HG03196 (cell line): ENCODE measurements at regions not wholly inside any gene's neighbourhood (a gene's known extent, or its start where the extent isn't known, plus 50 kb on each side); places are given as distances from the start of the nearest gene placed in this dataset.

ENCODE experiments used
- ATAC-seq: cut with Tn5 transposase; IDR thresholded peaks from one replicate; pipeline ENCODE4 v1.9.1; 2021; ENCODE audit not compliant: unreplicated experiment

DNA sequence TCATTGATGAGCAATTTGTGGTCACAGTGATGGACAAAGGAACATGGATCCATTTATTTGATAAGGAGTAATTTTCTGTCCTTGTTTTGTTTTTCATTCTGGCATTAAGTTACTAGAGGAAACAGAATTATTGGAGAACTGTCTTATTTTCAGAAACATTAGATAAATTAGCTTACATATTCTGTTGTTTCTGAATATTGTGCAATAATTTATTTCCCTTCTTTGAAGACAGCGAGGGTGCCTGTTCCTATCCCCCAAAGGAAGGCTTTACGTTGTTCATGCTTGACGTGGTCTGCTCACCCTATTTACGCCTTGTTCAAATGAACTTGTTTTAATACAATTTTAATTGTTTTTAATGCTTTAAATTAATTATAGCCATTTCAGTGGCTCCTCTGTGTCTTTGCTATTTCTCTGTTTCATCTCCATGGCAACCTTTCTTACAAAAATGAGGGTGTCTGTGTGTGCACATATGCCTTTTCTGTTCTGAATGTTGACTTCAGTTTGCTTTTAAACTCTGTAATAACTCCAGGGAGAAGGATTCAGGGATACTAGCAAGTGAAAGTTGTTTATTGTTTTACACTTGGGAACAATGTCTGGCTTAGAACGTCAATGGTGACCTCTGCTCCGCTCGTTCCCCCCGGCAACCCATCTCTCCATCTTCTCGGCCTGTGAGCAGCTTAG lies 138.3 kb upstream of the PLET1 start:
- no peak for ATAC-seq

DNA sequence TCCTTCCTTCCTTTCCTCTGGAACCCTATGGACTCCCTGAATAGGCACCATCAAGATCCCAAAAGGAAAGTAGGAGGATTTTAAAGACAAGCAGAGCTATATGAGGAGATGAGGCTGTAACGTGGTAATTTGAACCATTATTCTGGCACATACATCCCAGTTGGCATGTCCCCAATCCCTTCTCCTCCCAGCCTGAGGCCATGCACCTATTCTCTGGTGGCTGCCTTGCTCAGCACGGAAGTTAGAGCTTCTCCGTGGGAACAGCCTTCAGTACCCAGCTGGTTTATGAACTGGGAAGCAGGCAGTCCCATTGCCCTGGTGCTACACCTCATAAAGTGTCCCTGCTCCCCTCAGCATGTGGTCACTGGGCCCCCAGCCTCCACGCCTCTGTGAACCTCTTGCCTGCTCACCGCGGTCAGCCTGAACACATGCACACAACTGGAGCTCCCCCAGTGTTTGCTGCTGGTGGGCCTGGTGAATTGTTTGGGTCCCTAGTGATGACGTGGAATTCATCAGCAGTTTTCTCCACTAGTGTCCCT lies 139.9 kb upstream of the PLET1 start:
- ATAC-seq, result no peak

GRCh38 chr11:112401036-112401769 lies 140.5 kb upstream of the PLET1 start:
- no peak for ATAC-seq

DNA sequence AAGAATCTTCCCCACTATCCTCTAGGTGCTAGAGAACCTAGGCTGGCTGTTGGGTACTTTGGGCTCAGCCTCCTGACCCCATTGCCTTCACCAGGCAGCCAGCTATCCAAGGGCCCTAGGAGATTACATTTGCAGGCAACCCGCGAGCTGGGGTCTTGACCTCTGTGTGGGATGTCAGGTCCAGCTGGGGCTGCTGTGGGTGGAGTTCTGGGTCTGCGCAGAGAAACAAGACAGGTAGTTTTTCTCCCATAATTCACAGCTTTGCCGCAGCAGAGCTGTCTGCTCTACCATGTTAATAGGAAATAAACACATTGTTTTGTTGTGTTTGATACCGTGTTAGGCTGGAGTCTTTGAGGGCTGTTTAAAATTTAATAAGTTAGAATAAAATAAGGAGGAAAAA lies 142.8 kb upstream of the PLET1 start:
- no peak for ATAC-seq

- no peak for ATAC-seq
These were observed 143.5 kb upstream of the PLET1 start for GRCh38 chr11:112404112-112404511.

DNA sequence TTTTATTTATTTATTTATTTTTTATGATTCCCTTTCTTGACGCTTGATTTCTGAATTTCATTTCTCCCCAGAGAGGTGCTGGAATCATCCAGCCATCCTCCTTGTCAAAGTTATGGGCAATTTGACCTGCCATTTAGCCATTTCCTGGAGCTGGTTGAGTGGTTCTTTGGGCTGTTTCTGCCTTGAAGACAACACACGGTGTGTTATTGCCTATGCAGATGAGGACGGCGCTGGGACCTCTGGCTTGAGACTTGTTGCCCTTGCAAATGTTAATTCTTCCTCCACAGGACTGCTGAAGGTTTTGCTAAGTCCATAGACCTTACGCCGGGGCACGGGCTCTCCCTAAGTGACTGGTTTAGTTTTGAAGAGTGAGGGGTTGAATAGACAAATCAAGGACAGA lies 147.9 kb upstream of the PLET1 start:
- ATAC-seq, result no peak

DNA sequence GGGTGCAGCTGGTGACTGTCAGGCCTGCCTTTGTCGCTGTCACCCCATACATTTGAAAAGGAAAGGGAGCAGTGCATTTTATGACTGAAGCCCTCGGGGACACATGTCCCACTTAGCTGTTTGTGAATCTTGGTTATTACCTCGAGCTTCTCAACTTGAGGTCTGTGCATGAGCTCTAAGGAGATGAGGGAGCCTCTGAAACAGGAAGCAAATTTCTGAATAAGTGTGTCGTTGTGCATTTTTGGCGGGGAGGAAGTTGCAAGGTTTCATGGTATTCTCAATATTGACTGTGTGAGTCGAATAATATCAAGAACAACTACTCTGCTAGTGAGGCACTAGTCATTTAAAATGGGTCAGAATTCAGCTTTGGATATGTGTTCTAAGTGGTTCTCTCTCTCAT lies 149.7 kb upstream of the PLET1 start:
- ATAC-seq, result no peak

- no peak for ATAC-seq
These were observed 151.7 kb upstream of the PLET1 start for GRCh38 chr11:112412383-112412782.

GRCh38 chr11:112417339-112417738 lies 156.7 kb upstream of the PLET1 start:
- ATAC-seq, result no peak

DNA sequence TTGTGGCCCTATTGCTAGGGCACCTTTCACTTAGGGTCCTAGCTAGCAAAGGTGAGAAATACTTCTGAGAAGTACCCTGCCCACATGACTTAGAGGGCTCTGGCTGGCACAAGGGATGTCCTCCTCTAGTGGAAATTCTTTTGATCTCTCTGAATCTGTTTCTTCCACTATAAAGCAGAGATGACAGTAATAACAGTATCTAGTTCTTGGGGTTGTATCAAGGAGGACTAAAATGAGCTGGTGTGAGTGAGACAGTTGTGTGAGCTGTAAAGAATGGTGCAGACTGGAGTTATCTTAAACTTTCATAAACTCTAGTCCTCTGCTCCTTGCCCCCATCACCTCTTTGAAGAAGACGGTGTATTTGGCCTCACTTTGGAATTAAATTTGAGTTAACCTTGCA lies 157.8 kb upstream of the PLET1 start:
- no peak for ATAC-seq

- ATAC-seq, result no peak
These were observed 161.2 kb upstream of the PLET1 start for GRCh38 chr11:112421879-112422278.

- ATAC-seq, result no peak
These were observed 164.5 kb upstream of the PLET1 start for GRCh38 chr11:112425121-112425520.

DNA sequence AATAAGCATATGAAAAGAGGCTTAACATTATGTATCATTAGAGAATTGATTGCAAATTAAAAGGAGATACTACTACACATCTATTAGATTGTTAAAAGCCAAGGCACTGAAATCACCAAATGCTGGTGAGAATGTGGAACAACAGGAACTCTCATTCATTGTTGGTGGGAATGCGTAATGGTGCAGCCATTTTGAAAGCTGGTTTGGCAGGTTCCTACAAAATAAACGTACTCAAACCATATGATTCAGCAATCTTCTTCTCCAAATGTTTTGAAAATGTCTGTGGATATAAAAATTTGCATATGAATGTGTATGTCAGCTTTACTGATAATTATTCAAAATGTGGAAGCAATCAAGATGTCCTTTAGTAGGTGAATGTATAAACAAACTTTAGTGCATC lies 176.4 kb upstream of the PLET1 start:
- ATAC-seq, result no peak

GRCh38 chr11:112439614-112440013 lies 179.0 kb upstream of the PLET1 start:
- ATAC-seq, result no peak

DNA sequence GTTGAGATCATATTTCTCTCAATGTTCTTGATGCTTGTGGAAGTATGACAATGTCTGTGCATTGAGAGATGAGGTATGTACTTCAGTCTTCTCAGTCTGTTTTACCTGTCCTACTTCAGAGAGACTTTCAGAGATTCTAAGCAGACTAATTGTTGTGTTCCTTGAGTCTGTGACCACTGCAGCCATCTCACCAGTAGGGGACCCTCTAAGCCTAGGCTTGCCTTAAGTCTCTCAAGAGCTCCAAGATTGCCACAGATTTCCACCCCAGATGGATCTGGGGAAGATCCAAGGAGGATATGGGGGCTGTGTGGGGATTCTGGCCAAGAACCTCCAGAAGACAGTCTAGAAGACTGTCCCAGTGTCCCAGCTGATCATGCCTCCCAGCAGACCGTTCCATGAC lies 179.9 kb upstream of the PLET1 start:
- no peak for ATAC-seq

GRCh38 chr11:112448168-112448567 lies 187.5 kb upstream of the PLET1 start:
- ATAC-seq, result no peak

DNA sequence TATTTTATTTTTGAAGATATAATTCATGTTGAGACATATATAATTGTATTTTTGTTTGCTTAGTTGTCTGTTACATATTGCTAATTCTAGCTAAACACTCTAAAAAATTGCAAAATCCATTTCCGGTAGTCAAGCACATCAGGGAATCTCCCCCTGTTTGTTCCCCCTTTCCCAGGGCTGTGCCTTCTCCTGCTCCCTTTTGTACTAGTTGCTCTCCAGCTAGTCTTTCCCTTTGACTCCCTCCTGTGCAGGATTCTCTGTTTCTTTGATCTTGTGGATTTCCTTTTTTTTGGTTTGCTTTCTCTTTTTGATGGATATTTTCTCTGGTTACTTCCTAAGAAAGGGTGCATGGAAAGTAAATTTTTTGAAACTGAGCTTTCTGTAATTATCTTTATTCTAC lies 188.1 kb upstream of the PLET1 start:
- no peak for ATAC-seq

- ATAC-seq, result no peak
These were observed 190.6 kb upstream of the PLET1 start for GRCh38 chr11:112451250-112451649.

DNA sequence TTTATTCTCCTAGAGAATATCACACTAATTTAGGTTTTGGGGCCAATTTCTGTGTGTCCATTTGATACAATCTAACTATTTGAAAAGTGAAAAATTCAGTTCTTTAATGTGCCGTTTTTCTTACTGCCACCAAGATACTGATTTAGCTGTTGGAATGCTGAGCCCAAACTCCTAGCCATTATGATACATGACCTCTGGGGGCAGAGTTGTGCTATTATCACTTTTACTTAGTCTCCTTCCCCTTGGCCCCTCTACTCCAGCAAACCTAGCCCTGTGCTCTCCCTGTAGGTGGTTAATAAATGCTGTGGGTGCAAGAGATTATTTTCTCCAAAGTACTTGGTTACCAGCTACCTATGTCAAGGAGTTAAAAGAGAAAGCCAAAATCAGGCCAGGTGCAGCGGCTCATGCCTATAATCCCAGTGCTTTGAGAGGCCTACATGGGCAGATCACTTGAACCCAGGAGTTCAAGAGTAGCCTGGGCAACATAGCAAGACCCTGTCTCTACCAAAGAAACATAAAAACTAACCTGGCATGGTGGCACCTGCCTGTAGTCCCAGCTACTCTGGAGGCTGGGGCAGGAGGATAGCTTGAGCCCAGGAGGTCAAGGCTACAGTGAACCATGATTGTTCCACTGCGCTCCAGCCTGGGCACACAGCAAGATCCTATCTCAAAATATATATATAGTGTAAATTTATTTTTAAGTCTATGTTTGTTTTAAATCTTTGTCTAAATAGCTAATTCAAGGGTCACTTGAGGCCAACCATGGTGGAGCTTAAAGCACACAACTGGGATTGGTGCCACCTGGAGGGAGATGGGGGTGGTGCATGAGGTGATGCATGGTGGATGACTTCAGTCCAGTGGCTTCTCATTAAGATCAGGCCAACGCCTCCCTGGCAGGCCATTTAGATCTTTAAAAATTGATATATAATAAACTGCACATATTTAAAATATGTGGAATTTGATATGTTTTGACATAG lies 193.2 kb upstream of the PLET1 start:
- ATAC-seq, result no peak

DNA sequence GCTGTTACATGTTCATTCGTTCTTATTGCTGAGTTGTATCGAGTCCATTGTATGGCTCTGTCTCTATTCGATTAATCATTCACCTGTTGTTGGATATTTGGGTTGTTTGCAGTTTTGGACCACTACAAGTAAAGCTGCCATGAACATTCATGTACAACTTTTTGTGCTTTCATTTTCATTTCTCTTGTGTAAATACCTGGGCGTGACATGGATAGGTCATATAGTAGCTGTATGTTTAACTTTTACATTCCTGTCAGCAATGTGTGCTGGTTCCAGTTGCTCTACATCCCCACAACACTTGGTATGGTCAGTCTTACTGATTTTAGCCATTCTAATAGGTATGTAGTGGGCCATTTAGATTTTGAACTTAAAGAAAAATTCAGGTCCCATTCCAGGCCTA lies 194.2 kb upstream of the PLET1 start:
- no peak for ATAC-seq

- ATAC-seq, result no peak
These were observed 195.1 kb upstream of the PLET1 start for GRCh38 chr11:112455791-112456190.
